Psoas muscle (tissue), 7 donors: ENCODE measurements at regions not wholly inside any gene's neighbourhood (a gene's known extent, or its start where the extent isn't known, plus 50 kb on each side); places are given as distances from the start of the nearest gene placed in this dataset.

Source experiments
- ATAC-seq, 4 donors: fragments of 200-7000 bp; cut with Tn5 transposase; one replicate each; pipeline ENCODE4 v1.9.1; 2020; ENCODE audit warnings: moderate library complexity in 3 of 4, mild to moderate bottlenecking in 2 of 4
- DNase-seq, 2 donors: peaks; one replicate each; pipeline ENCODE4 v3.0.0-alpha.2; 2020
- H3K27ac ChIP-seq: fragments of 200-600 bp; one replicate; pipeline ENCODE4 v1.8.0; 2022
- H3K27me3 ChIP-seq, 3 donors: fragments of 200-600 bp in 1 of 3; one replicate each; pipeline versions ENCODE4 v1.6.1 to v1.8.0; 2013 to 2022; ENCODE audit warnings: low read length in 2 of 3, mild to moderate bottlenecking in 2 of 3, moderate library complexity in 1 of 3; ENCODE audit not compliant: insufficient read depth in 3 of 3
- H3K36me3 ChIP-seq, 2 donors: fragments of 200-600 bp in 1 of 2; one replicate each; pipeline versions ENCODE4 v1.6.1 to v1.8.0; 2013 to 2022; ENCODE audit warnings: low read depth in 1 of 2, mild to moderate bottlenecking in 1 of 2, moderate library complexity in 1 of 2; ENCODE audit not compliant: insufficient read depth in 1 of 2
- H3K4me1 ChIP-seq: fragments of 200-600 bp; one replicate; pipeline ENCODE4 v1.8.0; 2022
- H3K4me3 ChIP-seq: fragments of 200-600 bp; one replicate; pipeline ENCODE4 v1.8.0; 2022; ENCODE audit warnings: mild to moderate bottlenecking
- H3K9me3 ChIP-seq: fragments of 200-600 bp; one replicate; pipeline ENCODE4 v1.8.0; 2022
- WGBS, 3 donors: extraction: QIAGEN DNeasy Blood & Tissue Kit; methylation state at CpG; one replicate each; pipeline versions ENCODE4 v1.1.6 to v1.1.7; 2013; 5-methylcytosine and 5-hydroxymethylcytosine counted together
- intact Hi-C, 2 donors: fragments of 100-400 bp; cut with DNase I; formaldehyde crosslinking; loops; one replicate each; pipeline versions ENCODE4 v1.11.0 to v1.14.2; 2022
- TF ChIP-seq, protein P1 (sequence below): fragments of 200-600 bp; IDR thresholded peaks from one replicate; pipeline ENCODE4 v1.8.0; 2022; ENCODE audit warnings: antibody characterized with exemption
- donor health status: healthy with polysubstance abuse.
- donor health status: DM: no; HTN: no; CAD: no; lungs with moderate emphysema.
- donor health status: Bipolar disorder and iron deficiency.
- donor health status: healthy.
- donor health status: DM: yes; HTN: yes; CAD: no.
- donor health status: DM: no; HTN: no; CAD: no.
- donor health status: DM: yes; HTN: yes; CAD: no.

DNA sequence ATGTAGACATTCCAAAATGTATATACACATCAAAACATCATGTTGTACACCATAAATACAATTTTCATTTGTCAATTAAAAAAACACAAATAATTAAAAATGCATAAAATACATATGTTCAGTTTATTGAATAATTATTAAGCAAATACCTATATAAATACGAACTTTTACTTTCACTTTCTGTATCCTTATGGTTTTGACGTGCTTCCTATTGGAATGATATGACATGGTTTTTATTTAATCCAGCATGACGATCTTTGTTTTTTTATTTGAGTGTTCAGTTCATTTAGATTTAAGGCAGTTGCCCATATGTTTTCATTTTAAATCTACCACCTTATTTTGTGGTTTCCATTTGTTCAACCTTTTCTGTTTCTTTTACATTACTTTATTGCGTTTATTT lies 198.3 kb upstream of the PLET1 start:
- no peak overlapping the region for H3K27ac ChIP-seq
- intact Hi-C loops = no loop called here
- H3K27me3 ChIP-seq = peaks cover 0 to 2% (median 0%) of the 10 kb centered on the region in 3 donors
- TF ChIP-seq, protein P1, sequence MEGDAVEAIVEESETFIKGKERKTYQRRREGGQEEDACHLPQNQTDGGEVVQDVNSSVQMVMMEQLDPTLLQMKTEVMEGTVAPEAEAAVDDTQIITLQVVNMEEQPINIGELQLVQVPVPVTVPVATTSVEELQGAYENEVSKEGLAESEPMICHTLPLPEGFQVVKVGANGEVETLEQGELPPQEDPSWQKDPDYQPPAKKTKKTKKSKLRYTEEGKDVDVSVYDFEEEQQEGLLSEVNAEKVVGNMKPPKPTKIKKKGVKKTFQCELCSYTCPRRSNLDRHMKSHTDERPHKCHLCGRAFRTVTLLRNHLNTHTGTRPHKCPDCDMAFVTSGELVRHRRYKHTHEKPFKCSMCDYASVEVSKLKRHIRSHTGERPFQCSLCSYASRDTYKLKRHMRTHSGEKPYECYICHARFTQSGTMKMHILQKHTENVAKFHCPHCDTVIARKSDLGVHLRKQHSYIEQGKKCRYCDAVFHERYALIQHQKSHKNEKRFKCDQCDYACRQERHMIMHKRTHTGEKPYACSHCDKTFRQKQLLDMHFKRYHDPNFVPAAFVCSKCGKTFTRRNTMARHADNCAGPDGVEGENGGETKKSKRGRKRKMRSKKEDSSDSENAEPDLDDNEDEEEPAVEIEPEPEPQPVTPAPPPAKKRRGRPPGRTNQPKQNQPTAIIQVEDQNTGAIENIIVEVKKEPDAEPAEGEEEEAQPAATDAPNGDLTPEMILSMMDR = no peak
- H3K4me1 ChIP-seq = no peaks in the 10 kb centered on the region
- no peaks in the 10 kb centered on the region for H3K36me3 ChIP-seq
- H3K9me3 ChIP-seq = no peaks in the 10 kb centered on the region
- no peak for DNase-seq
- H3K4me3 ChIP-seq = peak overlapping the region; percentile 52
- 50 to 71% (median 65%) methylated on average over 4 of the region's 4 CpGs for WGBS, 3 donors
- ATAC-seq = no peak

- DNase-seq (no peak), ATAC-seq (no peak)
Measured at GRCh38 chr11:112460141-112460540, 199.5 kb upstream of the PLET1 start.

DNA sequence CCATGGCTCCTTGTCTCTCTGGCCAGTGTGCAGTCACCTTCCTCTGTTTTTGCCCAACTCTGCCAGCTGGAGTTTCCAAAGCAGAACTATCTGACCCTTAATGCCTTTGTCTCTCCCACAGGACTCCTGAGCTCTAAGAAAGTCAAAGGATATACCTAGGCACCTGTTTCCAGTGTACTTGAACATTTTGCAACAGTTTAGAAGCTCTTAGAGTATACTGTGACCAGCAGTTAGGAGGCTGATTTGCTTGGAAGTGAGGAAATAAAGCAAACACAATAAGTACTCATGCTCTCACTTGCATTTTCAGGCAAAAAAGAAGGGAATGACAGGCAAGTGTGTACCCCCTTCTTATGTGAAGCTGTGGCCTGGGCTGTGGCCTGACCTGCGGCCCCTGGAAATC lies 204.3 kb upstream of the PLET1 start:
- no peak overlapping the region for H3K4me3 ChIP-seq
- DNase-seq = no peak
- no peaks in the 10 kb centered on the region for H3K36me3 ChIP-seq
- WGBS, 3 donors = 94 to 96% (median 96%) methylated on average over 1 of the region's 1 CpG
- intact Hi-C loops = loop anchor here (5.0 kb wide), 2 partner anchors 72 to 173 kb away; no protein-coding TSS in a partner anchor
- no peak for ATAC-seq
- no peaks in the 10 kb centered on the region for H3K9me3 ChIP-seq
- H3K4me1 ChIP-seq = peaks cover 5% of the 10 kb centered on the region
- H3K27ac ChIP-seq = no peak overlapping the region
- peaks cover 0 to 2% (median 0%) of the 10 kb centered on the region in 3 donors for H3K27me3 ChIP-seq
- TF ChIP-seq, protein P1 = no peak

More at GRCh38 chr11:112460141-112460540, 199.5 kb upstream of the PLET1 start:
- intact Hi-C loops = no loop called here
- Histone ChIP-seq H3K27me3 (peaks cover 0 to 2% (median 0%) of the 10 kb centered on the region in 3 donors), H3K9me3 (no peaks in the 10 kb centered on the region), H3K27ac (no peak overlapping the region), H3K4me3 (no peak overlapping the region), H3K36me3 (no peaks in the 10 kb centered on the region), H3K4me1 (no peaks in the 10 kb centered on the region)
- 80 to 87% (median 84%) methylated on average over 5 of the region's 5 CpGs for WGBS, 3 donors
- TF ChIP-seq, protein P1 = no peak

DNA sequence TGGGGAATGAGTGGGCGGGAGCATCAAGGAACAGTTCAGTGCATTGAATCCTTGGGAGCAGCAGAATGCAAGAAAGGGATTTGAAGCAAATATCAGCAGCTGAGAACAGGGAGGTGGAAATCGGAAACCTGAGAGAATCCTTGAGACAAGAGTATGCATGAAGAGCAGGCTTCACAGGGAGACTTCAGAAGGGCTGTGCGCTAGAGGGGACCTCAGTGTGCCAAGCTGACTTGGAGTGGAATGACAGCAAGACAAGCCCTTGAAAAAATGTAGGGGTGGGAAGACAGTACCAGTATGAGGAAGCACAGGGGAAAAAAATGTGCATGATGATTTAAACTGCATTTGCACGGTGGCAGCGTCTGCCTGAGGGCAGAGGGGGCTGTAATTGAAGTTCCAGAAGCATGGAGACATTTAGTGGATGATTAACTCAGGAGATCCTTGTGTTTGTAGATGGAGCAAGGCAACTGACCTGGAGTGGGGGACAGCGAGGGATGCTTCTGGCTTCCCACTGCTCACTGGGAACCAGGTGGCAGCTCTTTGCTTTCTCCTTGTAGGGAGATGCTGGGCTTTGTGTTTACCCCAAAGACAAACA lies 204.9 kb upstream of the PLET1 start:
- intact Hi-C loops = loop anchor here (5.0 kb wide), 2 partner anchors 72 to 173 kb away; no protein-coding TSS in a partner anchor

More for the DNA sequence above, 204.9 kb upstream of the PLET1 start:
- H3K9me3 ChIP-seq = no peaks in the 10 kb centered on the region
- TF ChIP-seq, protein P1 = no peak
- H3K27ac ChIP-seq = no peak overlapping the region
- peaks cover 5% of the 10 kb centered on the region for H3K4me1 ChIP-seq
- DNase-seq (no peak), ATAC-seq (no peak)
- peaks cover 0 to 2% (median 0%) of the 10 kb centered on the region in 3 donors for H3K27me3 ChIP-seq
- H3K36me3 ChIP-seq = no peaks in the 10 kb centered on the region
- 80 to 83% (median 83%) methylated on average over 6 of the region's 6 CpGs for WGBS, 3 donors
- H3K4me3 ChIP-seq = no peak overlapping the region
